HEK293 (cell line): ENCODE measurements at regions not wholly inside any gene's neighbourhood (a gene's known extent, or its start where the extent isn't known, plus 50 kb on each side); places are given as distances from the start of the nearest gene placed in this dataset.

Experiments used
- CTCF ChIA-PET: fragments of 350-600 bp; formaldehyde crosslinking; extraction: SDS; loops from one replicate; lab custom pipeline; 2021; ENCODE audit warnings: antibody characterized with exemption; lab: Yijun Ruan, JAX
- POLR2A ChIA-PET: fragments of 300-600 bp; formaldehyde crosslinking; extraction: SDS; loops from one replicate; lab custom pipeline; 2020; ENCODE audit warnings: antibody characterized with exemption, inconsistent platforms; lab: Yijun Ruan, JAX
- H3K27ac ChIP-seq: fragments of 200-500 bp; sonication (Bioruptor generic); 2 replicates; pipeline ENCODE4 v1.5.1; 2014; ENCODE audit warnings: low read depth, low read length, control low read depth, inconsistent platforms; ENCODE audit errors: extremely low read depth
- H3K36me3 ChIP-seq, 2 experiments: fragments of 200-500 bp in 1 of 2; sonication (Bioruptor generic) in 1 of 2; 1 replicate in 1 of 2; 2 replicates in 1 of 2; pipeline ENCODE4 v1.5.1; 2014 to 2017; ENCODE audit warnings: inconsistent platforms in 2 of 2, low read length in 2 of 2; ENCODE audit not compliant: control insufficient read depth in 2 of 2, insufficient read depth in 1 of 2
- H3K4me1 ChIP-seq: fragments of 200-500 bp; sonication (Bioruptor generic); 2 replicates; pipeline ENCODE4 v1.5.1; 2014; ENCODE audit warnings: mild to moderate bottlenecking, low read length, inconsistent platforms; ENCODE audit not compliant: control insufficient read depth, insufficient read depth
- H3K4me3 ChIP-seq: 2 replicates; pipeline ENCODE4 v1.5.1; 2011; ENCODE audit warnings: low read depth, mild to moderate bottlenecking, control low read depth, low read length, moderate library complexity
- H3K9me3 ChIP-seq: fragments of 200-500 bp; sonication (Bioruptor generic); 2 replicates; pipeline ENCODE4 v1.5.1; 2014; ENCODE audit warnings: low read depth, low read length, inconsistent platforms; ENCODE audit not compliant: control insufficient read depth, insufficient read depth
- IKZF3 ChIP-seq: fragments of 450-650 bp; IDR thresholded peaks from 2 replicates; pipeline ENCODE4 v1.5.0; 2018; ENCODE audit warnings: missing biosample characterization, mild to moderate bottlenecking, missing genetic modification characterization, moderate library complexity
- PRDM1 ChIP-seq: fragments of 450-650 bp; formaldehyde crosslinking; IDR thresholded peaks from 2 replicates; pipeline ENCODE4; 2016; ENCODE audit warnings: missing biosample characterization, missing genetic modification characterization
- SETDB1 ChIP-seq: IDR thresholded peaks from one replicate; pipeline ENCODE4 v1.6.1; 2017; ENCODE audit warnings: mild to moderate bottlenecking, low read length, moderate library complexity, mixed read lengths; ENCODE audit not compliant: insufficient read length
- ZNF202 ChIP-seq: fragments of 450-650 bp; formaldehyde crosslinking; IDR thresholded peaks from 2 replicates; pipeline ENCODE4 v1.5.1; 2016; ENCODE audit warnings: missing biosample characterization, missing genetic modification characterization, borderline replicate concordance
- ZNF223 ChIP-seq: fragments of 450-650 bp; formaldehyde crosslinking; IDR thresholded peaks from 2 replicates; pipeline ENCODE4 v1.5.1; 2016; ENCODE audit warnings: missing biosample characterization, missing genetic modification characterization
- ZNF350 ChIP-seq: fragments of 450-650 bp; formaldehyde crosslinking; IDR thresholded peaks from 2 replicates; pipeline ENCODE4 v1.5.0; 2017; ENCODE audit warnings: missing biosample characterization, mild to moderate bottlenecking, missing genetic modification characterization
- ZNF792 ChIP-seq: fragments of 450-650 bp; formaldehyde crosslinking; IDR thresholded peaks from 2 replicates; pipeline ENCODE4 v1.5.1; 2016; ENCODE audit warnings: missing biosample characterization, missing genetic modification characterization
- ZSCAN23 ChIP-seq: fragments of 450-650 bp; formaldehyde crosslinking; IDR thresholded peaks from 2 replicates; pipeline ENCODE4 v1.5.1; 2016; ENCODE audit warnings: missing biosample characterization, missing genetic modification characterization
- ZSCAN30 ChIP-seq: fragments of 450-650 bp; IDR thresholded peaks from 2 replicates; pipeline ENCODE4 v1.5.1; 2018; ENCODE audit warnings: missing biosample characterization, mild to moderate bottlenecking, missing genetic modification characterization, moderate library complexity
- TF ChIP-seq, protein P1 (sequence below): fragments of 450-650 bp; formaldehyde crosslinking; IDR thresholded peaks from 2 replicates; pipeline ENCODE4 v1.5.1; 2016; ENCODE audit warnings: missing biosample characterization, missing genetic modification characterization, borderline replicate concordance
- TF ChIP-seq, protein P2 (sequence below): fragments of 450-650 bp; formaldehyde crosslinking; IDR thresholded peaks from 2 replicates; pipeline ENCODE4 v1.5.1; 2016; ENCODE audit warnings: missing biosample characterization, missing genetic modification characterization
- TF ChIP-seq, protein P3 (sequence below): fragments of 450-650 bp; formaldehyde crosslinking; IDR thresholded peaks from 2 replicates; pipeline ENCODE4 v1.5.1; 2016; ENCODE audit warnings: missing biosample characterization, missing genetic modification characterization
- TF ChIP-seq, protein P4 (sequence below): sonication (generic); formaldehyde crosslinking; IDR thresholded peaks from 2 replicates; pipeline ENCODE4 v1.8.1; 2022; ENCODE audit warnings: mild to moderate bottlenecking, moderate library complexity, missing genetic modification reagents

DNA sequence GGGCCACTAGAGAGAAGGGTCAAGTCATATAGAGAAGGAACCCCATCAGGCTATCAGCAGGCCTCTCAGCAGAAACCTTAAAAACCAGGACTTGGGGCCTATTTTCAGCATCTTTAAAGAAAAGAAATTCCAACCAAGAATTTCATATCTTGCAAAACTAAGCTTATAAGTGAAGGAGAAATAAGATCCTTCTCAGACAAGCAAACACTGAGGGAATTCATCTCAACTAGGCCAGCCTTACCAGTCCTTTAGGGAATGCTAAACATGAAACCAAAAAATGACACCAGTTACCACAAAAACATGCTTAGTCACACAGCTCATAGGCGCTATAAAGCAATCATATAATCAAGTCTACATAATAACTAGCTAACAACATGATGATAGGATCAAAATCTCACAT, 407.1 kb downstream of the LRRC70 start:
- CTCF ChIA-PET: no interaction called here

DNA sequence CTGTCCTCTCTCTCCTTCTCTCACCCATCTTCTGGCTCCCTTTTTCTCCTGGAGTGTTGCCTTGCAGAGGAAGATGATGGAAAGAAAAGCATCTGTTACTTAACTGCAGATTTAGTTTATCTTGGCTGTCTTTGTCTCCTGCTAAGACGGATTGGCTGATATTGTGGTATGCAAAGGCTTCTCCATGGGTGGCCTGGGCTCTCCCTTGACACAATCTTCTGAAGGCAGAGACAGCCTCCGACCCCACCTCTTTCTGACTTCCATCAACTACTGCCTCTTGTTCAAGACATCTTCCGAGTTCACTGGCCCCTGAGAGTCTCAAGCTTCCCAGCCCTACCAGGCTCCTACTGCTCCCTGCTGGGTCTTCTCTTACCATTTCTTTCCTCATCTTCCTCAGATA, 403.7 kb downstream of the LRRC70 start:
- H3K27ac ChIP-seq: no peak overlapping the region
- ChIA-PET POLR2A (no interaction called here), CTCF (no interaction called here)
- H3K9me3 ChIP-seq: no peaks in the 10 kb centered on the region; the same call in 1 of the 2 replicates
- H3K4me3 ChIP-seq: no peak overlapping the region
- H3K4me1 ChIP-seq: no peaks in the 10 kb centered on the region
- TF ChIP-seq, protein P1, sequence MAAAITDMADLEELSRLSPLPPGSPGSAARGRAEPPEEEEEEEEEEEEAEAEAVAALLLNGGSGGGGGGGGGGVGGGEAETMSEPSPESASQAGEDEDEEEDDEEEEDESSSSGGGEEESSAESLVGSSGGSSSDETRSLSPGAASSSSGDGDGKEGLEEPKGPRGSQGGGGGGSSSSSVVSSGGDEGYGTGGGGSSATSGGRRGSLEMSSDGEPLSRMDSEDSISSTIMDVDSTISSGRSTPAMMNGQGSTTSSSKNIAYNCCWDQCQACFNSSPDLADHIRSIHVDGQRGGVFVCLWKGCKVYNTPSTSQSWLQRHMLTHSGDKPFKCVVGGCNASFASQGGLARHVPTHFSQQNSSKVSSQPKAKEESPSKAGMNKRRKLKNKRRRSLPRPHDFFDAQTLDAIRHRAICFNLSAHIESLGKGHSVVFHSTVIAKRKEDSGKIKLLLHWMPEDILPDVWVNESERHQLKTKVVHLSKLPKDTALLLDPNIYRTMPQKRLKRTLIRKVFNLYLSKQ: no peak
- no peak for TF ChIP-seq IKZF3 (tag by site-specific recombination)
- no peak for TF ChIP-seq ZNF202 (tag by site-specific recombination)
- TF ChIP-seq, protein P2, sequence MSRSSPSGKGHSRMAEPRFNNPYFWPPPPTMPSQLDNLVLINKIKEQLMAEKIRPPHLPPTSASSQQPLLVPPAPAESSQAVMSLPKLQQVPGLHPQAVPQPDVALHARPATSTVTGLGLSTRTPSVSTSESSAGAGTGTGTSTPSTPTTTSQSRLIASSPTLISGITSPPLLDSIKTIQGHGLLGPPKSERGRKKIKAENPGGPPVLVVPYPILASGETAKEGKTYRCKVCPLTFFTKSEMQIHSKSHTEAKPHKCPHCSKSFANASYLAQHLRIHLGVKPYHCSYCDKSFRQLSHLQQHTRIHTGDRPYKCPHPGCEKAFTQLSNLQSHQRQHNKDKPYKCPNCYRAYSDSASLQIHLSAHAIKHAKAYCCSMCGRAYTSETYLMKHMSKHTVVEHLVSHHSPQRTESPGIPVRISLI (tag by site-specific recombination): no peak
- TF ChIP-seq, protein P3, sequence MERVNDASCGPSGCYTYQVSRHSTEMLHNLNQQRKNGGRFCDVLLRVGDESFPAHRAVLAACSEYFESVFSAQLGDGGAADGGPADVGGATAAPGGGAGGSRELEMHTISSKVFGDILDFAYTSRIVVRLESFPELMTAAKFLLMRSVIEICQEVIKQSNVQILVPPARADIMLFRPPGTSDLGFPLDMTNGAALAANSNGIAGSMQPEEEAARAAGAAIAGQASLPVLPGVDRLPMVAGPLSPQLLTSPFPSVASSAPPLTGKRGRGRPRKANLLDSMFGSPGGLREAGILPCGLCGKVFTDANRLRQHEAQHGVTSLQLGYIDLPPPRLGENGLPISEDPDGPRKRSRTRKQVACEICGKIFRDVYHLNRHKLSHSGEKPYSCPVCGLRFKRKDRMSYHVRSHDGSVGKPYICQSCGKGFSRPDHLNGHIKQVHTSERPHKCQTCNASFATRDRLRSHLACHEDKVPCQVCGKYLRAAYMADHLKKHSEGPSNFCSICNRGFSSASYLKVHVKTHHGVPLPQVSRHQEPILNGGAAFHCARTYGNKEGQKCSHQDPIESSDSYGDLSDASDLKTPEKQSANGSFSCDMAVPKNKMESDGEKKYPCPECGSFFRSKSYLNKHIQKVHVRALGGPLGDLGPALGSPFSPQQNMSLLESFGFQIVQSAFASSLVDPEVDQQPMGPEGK (tag by site-specific recombination): no peak
- TF ChIP-seq, protein P4, sequence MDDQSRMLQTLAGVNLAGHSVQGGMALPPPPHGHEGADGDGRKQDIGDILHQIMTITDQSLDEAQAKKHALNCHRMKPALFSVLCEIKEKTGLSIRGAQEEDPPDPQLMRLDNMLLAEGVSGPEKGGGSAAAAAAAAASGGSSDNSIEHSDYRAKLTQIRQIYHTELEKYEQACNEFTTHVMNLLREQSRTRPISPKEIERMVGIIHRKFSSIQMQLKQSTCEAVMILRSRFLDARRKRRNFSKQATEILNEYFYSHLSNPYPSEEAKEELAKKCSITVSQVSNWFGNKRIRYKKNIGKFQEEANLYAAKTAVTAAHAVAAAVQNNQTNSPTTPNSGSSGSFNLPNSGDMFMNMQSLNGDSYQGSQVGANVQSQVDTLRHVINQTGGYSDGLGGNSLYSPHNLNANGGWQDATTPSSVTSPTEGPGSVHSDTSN (CRISPR knock-in tag): no peak
- TF ChIP-seq ZNF792 (tag by site-specific recombination): no peak
- no peak for TF ChIP-seq ZSCAN30 (tag by site-specific recombination)
- TF ChIP-seq ZNF350 (tag by site-specific recombination): no peak
- TF ChIP-seq PRDM1 (tag by site-specific recombination): no peak
- no peaks in the 10 kb centered on the region for H3K36me3 ChIP-seq

More for the DNA sequence above, 407.1 kb downstream of the LRRC70 start:
- H3K27ac ChIP-seq: no peak overlapping the region
- no peaks in the 10 kb centered on the region for H3K4me1 ChIP-seq
- POLR2A ChIA-PET: no interaction called here
- H3K9me3 ChIP-seq: no peaks in the 10 kb centered on the region; the same call in 1 of the 2 replicates
- H3K4me3 ChIP-seq: no peak overlapping the region
- no peaks in the 10 kb centered on the region for H3K36me3 ChIP-seq
- TF ChIP-seq SETDB1: peak; percentile 52
- no peak for TF ChIP-seq ZSCAN23 (tag by site-specific recombination)

DNA sequence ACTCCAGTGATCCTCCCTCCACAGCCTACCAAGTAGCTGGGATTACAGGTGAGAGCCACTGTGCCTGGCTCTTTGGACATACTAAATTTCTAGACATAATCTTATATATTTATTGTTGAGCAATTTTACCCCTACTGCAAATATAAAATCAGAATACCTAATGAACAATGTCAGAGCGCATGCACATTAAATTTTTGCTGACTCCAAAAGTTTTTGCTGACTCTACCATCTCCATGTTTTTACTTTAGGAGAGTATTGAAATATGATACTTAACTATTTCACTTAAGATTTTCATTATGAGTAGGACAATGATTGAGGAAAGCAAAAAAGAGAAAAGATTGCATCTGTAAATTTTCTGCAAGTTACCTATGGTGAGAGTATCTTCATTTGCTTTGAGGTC, 402.3 kb downstream of the LRRC70 start:
- Histone ChIP-seq H3K9me3 (no peaks in the 10 kb centered on the region; the same call in 1 of the 2 replicates), H3K36me3 (no peaks in the 10 kb centered on the region), H3K27ac (no peak overlapping the region), H3K4me3 (no peak overlapping the region), H3K4me1 (no peaks in the 10 kb centered on the region)
- no peak for TF ChIP-seq ZNF223 (tag by site-specific recombination)
- CTCF ChIA-PET: no interaction called here
- POLR2A ChIA-PET: interaction anchor here (0.6 kb wide), 1 partner anchor 17 kb away, joined by 3 read pairs; no protein-coding TSS in a partner anchor
